HCT116 (cell line): ENCODE measurements at regions not wholly inside any gene's neighbourhood (a gene's known extent, or its start where the extent isn't known, plus 50 kb on each side); places are given as distances from the start of the nearest gene placed in this dataset.

Source experiments
- ATAC-seq: fragments of 200-7000 bp; cut with Tn5 transposase; 2 replicates; pipeline ENCODE4 v1.9.1; 2020; ENCODE audit warnings: mild to moderate bottlenecking, moderate library complexity
- BruUV-seq: library from RNA; stranded (reverse); fragments of 400-500 nt; replicated peaks from 2 replicates; lab custom pipeline; 2021; lab: Mats Ljungman, UMichigan
- CTCF ChIA-PET: fragments of 300-600 bp; sonication (Branson Sonifier 250); formaldehyde crosslinking; loops from one replicate; lab custom pipeline; 2021; ENCODE audit warnings: antibody characterized with exemption; lab: Charles Lee
- POLR2A ChIA-PET: fragments of 300-600, 350-600 bp; sonication (Branson Sonifier 250); formaldehyde crosslinking; loops from one replicate; lab custom pipeline; 2021; ENCODE audit warnings: antibody characterized with exemption; lab: Charles Lee
- RAD21 ChIA-PET, 2 experiments: fragments of 300-600 bp; sonication (Branson Sonifier 250); formaldehyde crosslinking; loops; one replicate each; lab custom pipeline; 2023; ENCODE audit warnings: low total read pairs in 2 of 2; ENCODE audit not compliant: uncharacterized antibody in 2 of 2, unreplicated experiment in 2 of 2, low non-redundant PET in 1 of 2; lab: Charles Lee
- DNase-seq: peaks from one replicate; pipeline ENCODE4 v3.0.0-alpha.2; 2010; ENCODE audit warnings: low read depth, low spot score
- H2AFZ ChIP-seq: fragments of 200-600 bp; shearing (Covaris generic), sonication (generic); 2 replicates; pipeline ENCODE4 v1.6.1; 2017; ENCODE audit warnings: low read depth, mixed run types, mixed read lengths, antibody characterized with exemption, low read length; ENCODE audit not compliant: poor library complexity, severe bottlenecking
- H3K27ac ChIP-seq: 2 replicates; pipeline ENCODE4 v1.5.1; 2012; ENCODE audit warnings: low read depth, low read length
- H3K27me3 ChIP-seq: fragments of 200-600 bp; sonication (generic); 2 replicates; pipeline ENCODE4 v1.6.1; 2016; ENCODE audit warnings: mixed run types, low read length, mixed read lengths; ENCODE audit not compliant: insufficient read depth
- H3K36me3 ChIP-seq, 2 experiments: fragments of 200-500 bp in 1 of 2; fragments of 200-600 bp in 1 of 2; sonication (Bioruptor generic) in 1 of 2; sonication (generic) in 1 of 2; 2 replicates each; pipeline versions ENCODE4 v1.5.1 to v1.6.1; 2014 to 2016; ENCODE audit warnings: low read length in 2 of 2, inconsistent platforms in 1 of 2, mixed read lengths in 1 of 2, mixed run types in 1 of 2; ENCODE audit not compliant: insufficient read depth in 2 of 2, control insufficient read depth in 1 of 2
- H3K4me1 ChIP-seq, 2 experiments: fragments of 200-600 bp in 1 of 2; sonication (generic) in 1 of 2; 2 replicates each; pipeline versions ENCODE4 v1.5.1 to v1.6.1; 2012 to 2017; ENCODE audit warnings: low read length in 2 of 2, inconsistent platforms in 1 of 2, mild to moderate bottlenecking in 1 of 2, mixed read lengths in 1 of 2, mixed run types in 1 of 2, moderate library complexity in 1 of 2; ENCODE audit not compliant: insufficient read depth in 2 of 2, control insufficient read depth in 1 of 2
- H3K4me2 ChIP-seq: fragments of 200-600 bp; sonication (generic); 2 replicates; pipeline ENCODE4 v1.6.1; 2017; ENCODE audit warnings: mixed run types, low read length, mixed read lengths
- H3K4me3 ChIP-seq, 2 experiments: fragments of 200-600 bp in 1 of 2; sonication (generic) in 1 of 2; replicated peaks in 1 of 2; 2 replicates each; pipeline ENCODE4 v1.5.1; 2011 to 2016; ENCODE audit warnings: low read length in 2 of 2, control low read depth in 1 of 2, low read depth in 1 of 2, mild to moderate bottlenecking in 1 of 2, mixed read lengths in 1 of 2, mixed run types in 1 of 2
- H3K79me2 ChIP-seq: fragments of 200-600 bp; sonication (generic); 2 replicates; pipeline ENCODE4 v1.6.1; 2017; ENCODE audit warnings: mild to moderate bottlenecking, mixed run types, low read length, moderate library complexity, mixed read lengths; ENCODE audit not compliant: insufficient read depth
- H3K9ac ChIP-seq: fragments of 200-600 bp; sonication (generic); 2 replicates; pipeline ENCODE4 v1.6.1; 2016; ENCODE audit warnings: low read length, mixed read lengths
- H3K9me2 ChIP-seq: fragments of 200-600 bp; sonication (generic), shearing (Covaris generic); 2 replicates; pipeline ENCODE4 v1.6.1; 2017; ENCODE audit warnings: mixed run types, mild to moderate bottlenecking, moderate library complexity; ENCODE audit not compliant: insufficient read depth
- H3K9me3 ChIP-seq, 2 experiments: fragments of 200-500 bp in 1 of 2; fragments of 200-600 bp in 1 of 2; sonication (Bioruptor generic) in 1 of 2; sonication (generic) in 1 of 2; 2 replicates each; pipeline ENCODE4 v1.6.1; 2014 to 2017; ENCODE audit warnings: low read length in 2 of 2, mixed read lengths in 2 of 2, inconsistent platforms in 1 of 2, low read depth in 1 of 2, mild to moderate bottlenecking in 1 of 2, mixed run types in 1 of 2, moderate library complexity in 1 of 2; ENCODE audit not compliant: control insufficient read depth in 1 of 2, insufficient read depth in 1 of 2
- H4K20me1 ChIP-seq: fragments of 200-600 bp; sonication (generic), shearing (Covaris generic); 2 replicates; pipeline ENCODE4 v1.6.1; 2017; ENCODE audit warnings: mixed run types, mild to moderate bottlenecking, moderate library complexity; ENCODE audit not compliant: insufficient read depth
- CEBPB ChIP-seq: IDR thresholded peaks from 2 replicates; pipeline ENCODE4 v1.6.1; 2012; ENCODE audit warnings: low read depth
- CTCF ChIP-seq, 3 experiments: fragments of 200-600 bp in 1 of 3; sonication (generic) in 1 of 3; IDR thresholded peaks in 2 of 3; conservative IDR thresholded peaks in 1 of 3; 2 replicates each; pipeline ENCODE4 v1.5.1; 2012 to 2017; ENCODE audit warnings: low read depth in 2 of 3, low read length in 2 of 3, antibody characterized with exemption in 1 of 3, borderline replicate concordance in 1 of 3, control low read depth in 1 of 3, mild to moderate bottlenecking in 1 of 3, mixed read lengths in 1 of 3, mixed run types in 1 of 3, moderate library complexity in 1 of 3; ENCODE audit not compliant: insufficient read depth in 1 of 3
- EGR1 ChIP-seq: IDR thresholded peaks from 2 replicates; pipeline ENCODE4 v1.6.1; 2012; ENCODE audit warnings: low read depth
- ELF1 ChIP-seq: IDR thresholded peaks from 2 replicates; pipeline ENCODE4 v1.6.1; 2012; ENCODE audit warnings: low read depth, borderline replicate concordance
- FOSL1 ChIP-seq: IDR thresholded peaks from 2 replicates; pipeline ENCODE4 v1.6.1; 2012; ENCODE audit warnings: low read depth
- JUND ChIP-seq: IDR thresholded peaks from 2 replicates; pipeline ENCODE4 v1.6.1; 2012
- MAX ChIP-seq: IDR thresholded peaks from 2 replicates; pipeline ENCODE4 v1.6.1; 2012
- POLR2A ChIP-seq: IDR thresholded peaks from 2 replicates; pipeline ENCODE4 v1.7.0; 2011; ENCODE audit warnings: borderline replicate concordance; ENCODE audit not compliant: insufficient read depth, insufficient read length; ENCODE audit errors: extremely low read depth
- POLR2AphosphoS5 ChIP-seq: IDR thresholded peaks from 2 replicates; pipeline ENCODE4 v1.6.1; 2011; ENCODE audit warnings: mild to moderate bottlenecking, low read depth, low read length, moderate library complexity
- RAD21 ChIP-seq: IDR thresholded peaks from 2 replicates; pipeline ENCODE4 v1.6.1; 2012; ENCODE audit warnings: low read depth, mild to moderate bottlenecking
- SIN3A ChIP-seq: IDR thresholded peaks from 2 replicates; pipeline ENCODE4 v1.6.1; 2012; ENCODE audit warnings: low read depth
- SP1 ChIP-seq: IDR thresholded peaks from 2 replicates; pipeline ENCODE4 v1.6.1; 2012; ENCODE audit warnings: low read depth
- SRF ChIP-seq: IDR thresholded peaks from 2 replicates; pipeline ENCODE4 v1.6.1; 2012; ENCODE audit warnings: low read depth
- TCF7L2 ChIP-seq: IDR thresholded peaks from 2 replicates; pipeline ENCODE4 v1.7.0; 2011; ENCODE audit warnings: borderline replicate concordance, inconsistent platforms; ENCODE audit not compliant: insufficient read depth, insufficient read length; ENCODE audit errors: extremely low read depth
- YY1 ChIP-seq: IDR thresholded peaks from 2 replicates; pipeline ENCODE4 v1.6.1; 2011; ENCODE audit warnings: low read length, low read depth, moderate library complexity, mild to moderate bottlenecking; ENCODE audit not compliant: insufficient replicate concordance; ENCODE audit errors: extremely low read depth
- ZFX ChIP-seq: fragments of 450-650 bp; IDR thresholded peaks from 2 replicates; pipeline ENCODE4 v1.6.1; 2017
- ZNF274 ChIP-seq: fragments of 200-500 bp; sonication (Bioruptor generic); IDR thresholded peaks from 2 replicates; pipeline ENCODE4 v1.6.1; 2014; ENCODE audit warnings: mild to moderate bottlenecking, low read depth, low read length, inconsistent platforms
- intact Hi-C: fragments of 100-400 bp; cut with micrococcal nuclease; formaldehyde crosslinking; loops from 2 replicates; pipeline ENCODE4 v1.10.0; 2022
- TF ChIP-seq, protein P1 (sequence below): IDR thresholded peaks from 2 replicates; pipeline ENCODE4 v1.6.1; 2012; ENCODE audit warnings: low read depth
- TF ChIP-seq, protein P2 (sequence below): IDR thresholded peaks from 2 replicates; pipeline ENCODE4 v1.6.1; 2011; ENCODE audit warnings: mild to moderate bottlenecking, low read length, moderate library complexity; ENCODE audit not compliant: insufficient replicate concordance; ENCODE audit errors: extremely low read depth
- TF ChIP-seq, protein P3 (sequence below): IDR thresholded peaks from 2 replicates; pipeline ENCODE4 v1.6.1; 2012

GRCh38 chr5:159398936-159399335 lies 68.6 kb upstream of the IL12B start (continued):
- TF ChIP-seq ELF1 (no peak), RAD21 (no peak), TCF7L2 (no peak)

- no peak overlapping the region for H3K4me2 ChIP-seq
- RAD21 ChIA-PET = no interaction called here
- no peaks in the 10 kb centered on the region for H3K4me1 ChIP-seq
- intact Hi-C loops = no loop called here
- no peaks in the 10 kb centered on the region for H3K27me3 ChIP-seq
- ATAC-seq (no peak), DNase-seq (no peak)
- H2AFZ ChIP-seq = no peak overlapping the region
- H3K27ac ChIP-seq = no peak overlapping the region
- H3K4me3 ChIP-seq = no peak overlapping the region
- no peaks in the 10 kb centered on the region for H3K9me2 ChIP-seq
- BruUV-seq = no TSS peak
- no peak overlapping the region for H3K9ac ChIP-seq
- H3K9me3 ChIP-seq = no peaks in the 10 kb centered on the region
- POLR2A ChIA-PET = no interaction called here
- H3K36me3 ChIP-seq = no peaks in the 10 kb centered on the region
- CTCF ChIA-PET = no interaction called here
- no peaks in the 10 kb centered on the region for H3K79me2 ChIP-seq
- H4K20me1 ChIP-seq = no peaks in the 10 kb centered on the region
- TF ChIP-seq YY1 (no peak), POLR2A (no peak), MAX (no peak), ELF1 (no peak), FOSL1 (no peak), RAD21 (no peak), ZNF274 (no peak), JUND (no peak), CEBPB (no peak), SP1 (no peak), SRF (no peak), POLR2AphosphoS5 (no peak), ZFX (no peak), EGR1 (no peak), SIN3A (no peak), CTCF (IDR thresholded peaks at IDR 0.05 in 2 of 3, conservative IDR thresholded peaks at IDR 0.05 in 1 of 3; ENCODE audit: borderline replicate concordance in 1 of 3, insufficient read depth in 1 of 3, low read depth in 2 of 3, low read length in 2 of 3) (no peak)
- TF ChIP-seq, protein P1, sequence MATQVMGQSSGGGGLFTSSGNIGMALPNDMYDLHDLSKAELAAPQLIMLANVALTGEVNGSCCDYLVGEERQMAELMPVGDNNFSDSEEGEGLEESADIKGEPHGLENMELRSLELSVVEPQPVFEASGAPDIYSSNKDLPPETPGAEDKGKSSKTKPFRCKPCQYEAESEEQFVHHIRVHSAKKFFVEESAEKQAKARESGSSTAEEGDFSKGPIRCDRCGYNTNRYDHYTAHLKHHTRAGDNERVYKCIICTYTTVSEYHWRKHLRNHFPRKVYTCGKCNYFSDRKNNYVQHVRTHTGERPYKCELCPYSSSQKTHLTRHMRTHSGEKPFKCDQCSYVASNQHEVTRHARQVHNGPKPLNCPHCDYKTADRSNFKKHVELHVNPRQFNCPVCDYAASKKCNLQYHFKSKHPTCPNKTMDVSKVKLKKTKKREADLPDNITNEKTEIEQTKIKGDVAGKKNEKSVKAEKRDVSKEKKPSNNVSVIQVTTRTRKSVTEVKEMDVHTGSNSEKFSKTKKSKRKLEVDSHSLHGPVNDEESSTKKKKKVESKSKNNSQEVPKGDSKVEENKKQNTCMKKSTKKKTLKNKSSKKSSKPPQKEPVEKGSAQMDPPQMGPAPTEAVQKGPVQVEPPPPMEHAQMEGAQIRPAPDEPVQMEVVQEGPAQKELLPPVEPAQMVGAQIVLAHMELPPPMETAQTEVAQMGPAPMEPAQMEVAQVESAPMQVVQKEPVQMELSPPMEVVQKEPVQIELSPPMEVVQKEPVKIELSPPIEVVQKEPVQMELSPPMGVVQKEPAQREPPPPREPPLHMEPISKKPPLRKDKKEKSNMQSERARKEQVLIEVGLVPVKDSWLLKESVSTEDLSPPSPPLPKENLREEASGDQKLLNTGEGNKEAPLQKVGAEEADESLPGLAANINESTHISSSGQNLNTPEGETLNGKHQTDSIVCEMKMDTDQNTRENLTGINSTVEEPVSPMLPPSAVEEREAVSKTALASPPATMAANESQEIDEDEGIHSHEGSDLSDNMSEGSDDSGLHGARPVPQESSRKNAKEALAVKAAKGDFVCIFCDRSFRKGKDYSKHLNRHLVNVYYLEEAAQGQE = no peak
- TF ChIP-seq, protein P2, sequence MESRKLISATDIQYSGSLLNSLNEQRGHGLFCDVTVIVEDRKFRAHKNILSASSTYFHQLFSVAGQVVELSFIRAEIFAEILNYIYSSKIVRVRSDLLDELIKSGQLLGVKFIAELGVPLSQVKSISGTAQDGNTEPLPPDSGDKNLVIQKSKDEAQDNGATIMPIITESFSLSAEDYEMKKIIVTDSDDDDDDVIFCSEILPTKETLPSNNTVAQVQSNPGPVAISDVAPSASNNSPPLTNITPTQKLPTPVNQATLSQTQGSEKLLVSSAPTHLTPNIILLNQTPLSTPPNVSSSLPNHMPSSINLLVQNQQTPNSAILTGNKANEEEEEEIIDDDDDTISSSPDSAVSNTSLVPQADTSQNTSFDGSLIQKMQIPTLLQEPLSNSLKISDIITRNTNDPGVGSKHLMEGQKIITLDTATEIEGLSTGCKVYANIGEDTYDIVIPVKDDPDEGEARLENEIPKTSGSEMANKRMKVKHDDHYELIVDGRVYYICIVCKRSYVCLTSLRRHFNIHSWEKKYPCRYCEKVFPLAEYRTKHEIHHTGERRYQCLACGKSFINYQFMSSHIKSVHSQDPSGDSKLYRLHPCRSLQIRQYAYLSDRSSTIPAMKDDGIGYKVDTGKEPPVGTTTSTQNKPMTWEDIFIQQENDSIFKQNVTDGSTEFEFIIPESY = no peak
- TF ChIP-seq, protein P3, sequence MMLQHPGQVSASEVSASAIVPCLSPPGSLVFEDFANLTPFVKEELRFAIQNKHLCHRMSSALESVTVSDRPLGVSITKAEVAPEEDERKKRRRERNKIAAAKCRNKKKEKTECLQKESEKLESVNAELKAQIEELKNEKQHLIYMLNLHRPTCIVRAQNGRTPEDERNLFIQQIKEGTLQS = no peak
Observed at GRCh38 chr5:159400476-159400875, 70.2 kb upstream of the IL12B start.
